K562 (cell line): ENCODE measurements at regions not wholly inside any gene's neighbourhood (a gene's known extent, or its start where the extent isn't known, plus 50 kb on each side); places are given as distances from the start of the nearest gene placed in this dataset.

Source experiments
- ATAC-seq: fragments of 200-7000 bp; cut with Tn5 transposase; 3 replicates; pipeline ENCODE4 v1.9.1; 2020; ENCODE audit warnings: moderate library complexity
- BruUV-seq: library from RNA; stranded (reverse); fragments of 400-500 nt; replicated peaks from 2 replicates; lab custom pipeline; 2021; lab: Mats Ljungman, UMichigan
- CTCF ChIA-PET: fragments of 300-600 bp; formaldehyde crosslinking; extraction: SDS; loops from one replicate; lab custom pipeline; 2021; ENCODE audit warnings: low intra/inter-chr PET ratio; lab: Yijun Ruan, JAX
- POLR2A ChIA-PET: fragments of 300-600, 350-650 bp; sonication (Branson Sonifier 250); formaldehyde crosslinking; extraction: SDS; loops from one replicate; lab custom pipeline; 2021; ENCODE audit warnings: antibody characterized with exemption, inconsistent platforms; lab: Yijun Ruan, JAX
- DNase-seq, 4 experiments: peaks; one replicate each; pipeline versions ENCODE4 v3.0.0 to v3.0.0-alpha.2; 2011 to 2018; ENCODE audit warnings: low spot score in 3 of 4, mixed read lengths in 3 of 4; ENCODE audit errors: extremely low read depth in 1 of 4
- FAIRE-seq: peaks from 2 replicates; lab custom pipeline; 2011; peaks lifted over from hg19 to GRCh38; lab: Jason Lieb, UNC
- H2AFZ ChIP-seq: 2 replicates; pipeline ENCODE4 v1.6.0; 2011; ENCODE audit warnings: low read depth, low read length, control low read depth, inconsistent platforms
- H3K27ac ChIP-seq: fragments of 200-600 bp; 3 replicates; pipeline ENCODE4 v1.8.0; 2011; ENCODE audit warnings: low read depth, mild to moderate bottlenecking, control low read depth, inconsistent platforms, low read length, moderate library complexity, mixed read lengths; ENCODE audit errors: extremely low read depth
- H3K27me3 ChIP-seq, 2 experiments: fragments of 300-600 bp in 1 of 2; 2 replicates in 1 of 2; 3 replicates in 1 of 2; pipeline versions ENCODE4 v1.6.0 to v1.8.0; 2011; ENCODE audit warnings: inconsistent platforms in 2 of 2, low read length in 2 of 2, mild to moderate bottlenecking in 1 of 2, mixed read lengths in 1 of 2, moderate library complexity in 1 of 2; ENCODE audit not compliant: control insufficient read depth in 2 of 2, insufficient read depth in 2 of 2
- H3K36me3 ChIP-seq: fragments of 300-600 bp; 3 replicates; pipeline ENCODE4 v1.8.0; 2011; ENCODE audit warnings: mild to moderate bottlenecking, low read length, inconsistent platforms; ENCODE audit not compliant: control insufficient read depth, insufficient read depth
- H3K4me1 ChIP-seq, 2 experiments: fragments of 200-600 bp in 1 of 2; replicated peaks in 1 of 2; 2 replicates in 1 of 2; 3 replicates in 1 of 2; pipeline versions ENCODE4 v1.5.1 to v1.8.0; 2011; ENCODE audit warnings: inconsistent platforms in 2 of 2, low read length in 2 of 2, mild to moderate bottlenecking in 1 of 2, mixed read lengths in 1 of 2, moderate library complexity in 1 of 2; ENCODE audit not compliant: control insufficient read depth in 2 of 2, insufficient read depth in 2 of 2
- H3K4me2 ChIP-seq: 2 replicates; pipeline ENCODE4 v1.6.1; 2011; ENCODE audit warnings: low read length, control low read depth, inconsistent platforms, mixed read lengths; ENCODE audit not compliant: insufficient read depth
- H3K4me3 ChIP-seq: fragments of 200-600 bp; sonication (generic), shearing (Covaris generic); 2 replicates; pipeline ENCODE4 v1.5.1; 2016; ENCODE audit warnings: control low read depth, inconsistent platforms
- H3K79me2 ChIP-seq: fragments of 200-600 bp; 3 replicates; pipeline ENCODE4 v1.8.0; 2011; ENCODE audit warnings: low read length, inconsistent platforms; ENCODE audit not compliant: control insufficient read depth, insufficient read depth
- H3K9ac ChIP-seq, 2 experiments: 2 replicates each; pipeline versions ENCODE4 v1.6.0 to v1.6.1; 2011; ENCODE audit warnings: low read depth in 2 of 2, low read length in 2 of 2, control low read depth in 1 of 2, inconsistent platforms in 1 of 2, mild to moderate bottlenecking in 1 of 2, mixed read lengths in 1 of 2; ENCODE audit not compliant: insufficient read depth in 1 of 2
- H3K9me1 ChIP-seq: one replicate; pipeline ENCODE4 v1.6.0; 2011; ENCODE audit warnings: inconsistent platforms, mild to moderate bottlenecking, low read length, moderate library complexity; ENCODE audit not compliant: control insufficient read depth, insufficient read depth
- H3K9me3 ChIP-seq: replicated peaks from 2 replicates; pipeline ENCODE4 v1.5.1; 2011; ENCODE audit warnings: low read depth, low read length, inconsistent platforms; ENCODE audit not compliant: control insufficient read depth, insufficient read depth
- H4K20me1 ChIP-seq: replicated peaks from 2 replicates; pipeline ENCODE4 v1.6.1; 2011; ENCODE audit warnings: low read length, inconsistent platforms, mixed read lengths; ENCODE audit not compliant: control insufficient read depth, insufficient read depth
- E2F3 ChIP-seq: fragments of 250-450 bp; sonication (Bioruptor Pico); IDR thresholded peaks from 2 replicates; pipeline ENCODE4 v1.4.0; 2020; ENCODE audit warnings: mild to moderate bottlenecking
- GABPB2 ChIP-seq: fragments of 250-450 bp; sonication (Bioruptor Pico); conservative IDR thresholded peaks from 2 replicates; pipeline ENCODE4 v1.5.1; 2021; ENCODE audit warnings: mild to moderate bottlenecking
- KHSRP ChIP-seq: fragments of 450-650 bp; IDR thresholded peaks from 2 replicates; pipeline ENCODE4 v1.6.1; 2017
- KLF16 ChIP-seq: IDR thresholded peaks from 2 replicates; pipeline ENCODE4 v1.6.1; 2016; ENCODE audit warnings: antibody characterized with exemption
- PHF20 ChIP-seq: fragments of 450-650 bp; IDR thresholded peaks from 2 replicates; pipeline ENCODE4 v1.6.1; 2018; ENCODE audit not compliant: partially characterized antibody
- UBTF ChIP-seq, 2 experiments: IDR thresholded peaks; 2 replicates each; pipeline ENCODE4 v1.6.1; 2012; ENCODE audit warnings: improper control_type of control experiment in 2 of 2, low read depth in 2 of 2, low read length in 2 of 2, borderline replicate concordance in 1 of 2
- ZNF232 ChIP-seq: sonication (generic); formaldehyde crosslinking; IDR thresholded peaks from 2 replicates; pipeline ENCODE4 v1.8.0; 2022; ENCODE audit warnings: mild to moderate bottlenecking, missing genetic modification reagents
- ZNF253 ChIP-seq: fragments of 250-450 bp; sonication (Bioruptor Pico); conservative IDR thresholded peaks from 2 replicates; pipeline ENCODE4 v1.6.1; 2021; ENCODE audit warnings: mild to moderate bottlenecking
- ZNF282 ChIP-seq: sonication (generic); formaldehyde crosslinking; IDR thresholded peaks from 2 replicates; pipeline ENCODE4 v1.8.1; 2023; ENCODE audit warnings: missing genetic modification reagents
- ZNF561 ChIP-seq: fragments of 450-650 bp; formaldehyde crosslinking; conservative IDR thresholded peaks from 2 replicates; pipeline ENCODE4 v1.4.0; 2020; ENCODE audit warnings: mild to moderate bottlenecking, moderate library complexity
- ZZZ3 ChIP-seq: fragments of 450-650 bp; IDR thresholded peaks from 2 replicates; pipeline ENCODE4 v1.6.1; 2016; ENCODE audit warnings: antibody characterized with exemption, mild to moderate bottlenecking, moderate library complexity
- WGBS: fragments of 100-300 bp; shearing (Covaris generic); methylation state at CpG from one replicate; pipeline ENCODE4 v1.1.6; 2016; ENCODE audit warnings: low coverage, mixed read lengths; ENCODE audit not compliant: insufficient coverage; ENCODE audit errors: missing lambda C conversion rate; 5-methylcytosine and 5-hydroxymethylcytosine counted together
- in situ Hi-C: fragments of 300-500 bp; cut with MboI; formaldehyde crosslinking; loops from 4 replicates; pipeline ENCODE4 v1.15.0; 2018; ENCODE audit warnings: inconsistent platforms, mixed read lengths
- intact Hi-C: fragments of 100-400 bp; cut with micrococcal nuclease; formaldehyde crosslinking; loops from 2 replicates; pipeline ENCODE4 v1.14.2; 2022

DNA sequence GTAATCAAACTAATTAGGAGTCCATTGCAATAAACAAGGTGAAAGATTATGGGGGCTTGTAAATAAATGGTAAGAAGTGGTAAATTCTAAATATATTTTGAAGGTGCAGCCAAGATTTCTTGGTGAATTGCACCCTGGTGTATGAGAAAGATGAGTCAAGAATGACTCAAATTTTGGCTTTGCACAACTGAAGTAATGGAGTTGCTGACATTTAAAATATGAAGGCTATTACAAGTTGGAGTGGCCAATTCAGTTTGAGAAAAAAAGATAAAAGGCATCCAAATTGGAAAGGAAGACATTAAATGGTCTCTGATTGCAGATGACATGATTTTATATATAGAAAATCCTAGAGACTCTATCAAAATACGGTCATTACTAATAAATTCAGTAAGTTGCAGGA, 2330.6 kb downstream of the MAT2B start:
- WGBS: 0% methylated on average over 1 of the region's 1 CpG
- Histone ChIP-seq H3K4me3 (no peak overlapping the region), H3K36me3 (no peaks in the 10 kb centered on the region), H2AFZ (no peak overlapping the region), H3K27me3 (no peaks in the 10 kb centered on the region), H3K79me2 (no peaks in the 10 kb centered on the region), H3K9me3 (no peaks in the 10 kb centered on the region), H3K9ac (no peak overlapping the region), H3K4me1 (no peaks in the 10 kb centered on the region), H4K20me1 (no peaks in the 10 kb centered on the region), H3K9me1 (no peaks in the 10 kb centered on the region), H3K4me2 (no peak overlapping the region), H3K27ac (no peak overlapping the region)
- no peak for TF ChIP-seq PHF20
- no peak for TF ChIP-seq ZNF253 (CRISPR knock-in tag)
- no peak for TF ChIP-seq KHSRP
- no peak for TF ChIP-seq E2F3 (CRISPR knock-in tag)
- TF ChIP-seq KLF16: no peak
- no peak for TF ChIP-seq UBTF (IDR thresholded peaks at IDR 0.05; ENCODE audit: borderline replicate concordance in 1 of 2, low read depth in 2 of 2, low read length in 2 of 2)
- TF ChIP-seq ZNF282: no peak
- TF ChIP-seq ZNF232 (CRISPR knock-in tag): no peak
- TF ChIP-seq ZZZ3: no peak
- no peak for TF ChIP-seq GABPB2
- TF ChIP-seq ZNF561: no peak
- POLR2A ChIA-PET: no interaction called here
- BruUV-seq: no TSS peak
- CTCF ChIA-PET: no interaction called here
- in situ Hi-C loops (no loop called here), intact Hi-C loops (no loop called here)
- ATAC-seq (no peak), FAIRE-seq (no peak), DNase-seq (no peak)
